GM06990 (cell line): ENCODE measurements at regions not wholly inside any gene's neighbourhood (a gene's known extent, or its start where the extent isn't known, plus 50 kb on each side); places are given as distances from the start of the nearest gene placed in this dataset.

Source experiments
- DNase-seq: peaks from one replicate; pipeline ENCODE4 v3.0.0-alpha.2; 2011; ENCODE audit not compliant: insufficient read length; ENCODE audit errors: extremely low read depth
- H3K27me3 ChIP-seq: replicated peaks from 2 replicates; pipeline ENCODE4 v1.6.0; 2011; ENCODE audit warnings: low read length; ENCODE audit not compliant: control insufficient read depth, insufficient read depth
- H3K36me3 ChIP-seq: 2 replicates; pipeline ENCODE4 v1.5.1; 2011; ENCODE audit warnings: low read length; ENCODE audit not compliant: control insufficient read depth, insufficient read depth
- H3K4me3 ChIP-seq: replicated peaks from 2 replicates; pipeline ENCODE4 v1.5.1; 2011; ENCODE audit warnings: low read depth, mild to moderate bottlenecking, control low read depth, low read length
- CTCF ChIP-seq: IDR thresholded peaks from 2 replicates; pipeline ENCODE4 v1.5.1; 2011; ENCODE audit warnings: low read length, control low read depth, mild to moderate bottlenecking, inconsistent platforms; ENCODE audit not compliant: insufficient read depth, poor library complexity, severe bottlenecking

GRCh38 chr2:120481446-120482194, 135.7 kb downstream of the INHBB start:
- peaks cover 2% of the 10 kb centered on the region for H3K27me3 ChIP-seq

GRCh38 chr2:120482334-120482733, 136.4 kb downstream of the INHBB start:
- TF ChIP-seq CTCF, result no peak
- DNase-seq, result no peak
- H3K4me3 ChIP-seq, result no peak overlapping the region
- H3K27me3 ChIP-seq, result peaks cover 2% of the 10 kb centered on the region
- H3K36me3 ChIP-seq, result no peaks in the 10 kb centered on the region

More at GRCh38 chr2:120481446-120482194, 135.7 kb downstream of the INHBB start:
- Histone ChIP-seq H3K4me3 (no peak overlapping the region), H3K36me3 (no peaks in the 10 kb centered on the region)
- TF ChIP-seq CTCF, result no peak
- no peak for DNase-seq

GRCh38 chr2:120483355-120483754, 137.4 kb downstream of the INHBB start:
- no peak for TF ChIP-seq CTCF
- peaks cover 1% of the 10 kb centered on the region for H3K27me3 ChIP-seq
- DNase-seq, result no peak
- no peaks in the 10 kb centered on the region for H3K36me3 ChIP-seq
- no peak overlapping the region for H3K4me3 ChIP-seq

GRCh38 chr2:120485096-120485495, 139.2 kb downstream of the INHBB start:
- H3K36me3 ChIP-seq, result no peaks in the 10 kb centered on the region
- no peak for DNase-seq
- H3K27me3 ChIP-seq, result peaks cover 1% of the 10 kb centered on the region
- no peak overlapping the region for H3K4me3 ChIP-seq
- no peak for TF ChIP-seq CTCF

- Histone ChIP-seq H3K4me3 (no peak overlapping the region), H3K27me3 (peaks cover 1% of the 10 kb centered on the region), H3K36me3 (no peaks in the 10 kb centered on the region)
- no peak for TF ChIP-seq CTCF
- DNase-seq, result no peak
These were observed 140.5 kb downstream of the INHBB start for GRCh38 chr2:120486441-120486840.
